Dendritic cell treated with granulocyte-macrophage colony-stimulating factor and Interleukin-4, amounts not matched to agents 40 ng/mL and 50 ng/mL, for 4 days (primary cell): ENCODE measurements at regions not wholly inside any gene's neighbourhood (a gene's known extent, or its start where the extent isn't known, plus 50 kb on each side); places are given as distances from the start of the nearest gene placed in this dataset.

ENCODE experiments used
- H3K27ac Mint-ChIP-seq: one replicate; pipeline ENCODE4 v1.8.0; 2022; ENCODE audit warnings: mild to moderate bottlenecking, mixed read lengths
- H3K27me3 Mint-ChIP-seq: one replicate; pipeline ENCODE4 v1.8.0; 2022; ENCODE audit warnings: mild to moderate bottlenecking, mixed read lengths
- H3K36me3 Mint-ChIP-seq: one replicate; pipeline ENCODE4 v1.8.0; 2022; ENCODE audit warnings: low read depth, mixed read lengths
- H3K4me1 Mint-ChIP-seq: one replicate; pipeline ENCODE4 v1.8.0; 2022; ENCODE audit warnings: low read depth, mixed read lengths
- H3K4me3 Mint-ChIP-seq: one replicate; pipeline ENCODE4 v1.8.0; 2022; ENCODE audit warnings: mild to moderate bottlenecking, moderate library complexity, mixed read lengths
- H3K9me3 Mint-ChIP-seq: one replicate; pipeline ENCODE4 v1.8.0; 2022; ENCODE audit warnings: mixed read lengths
- intact Hi-C: fragments of 100-400 bp; cut with micrococcal nuclease; formaldehyde crosslinking; loops from one replicate; pipeline ENCODE4 v1.15.0; 2022

- H3K4me1 Mint-ChIP-seq, result no peaks in the 10 kb centered on the region
- H3K9me3 Mint-ChIP-seq, result peaks cover 13% of the 10 kb centered on the region
- H3K27me3 Mint-ChIP-seq, result no peaks in the 10 kb centered on the region
- intact Hi-C loops, result no loop called here
- H3K27ac Mint-ChIP-seq, result no peak overlapping the region
- H3K36me3 Mint-ChIP-seq, result no peaks in the 10 kb centered on the region
- H3K4me3 Mint-ChIP-seq, result no peak overlapping the region
These were observed 306.6 kb downstream of the EPM2A start for GRCh38 chr6:145428706-145429105.

GRCh38 chr6:145442110-145442509 is 293.2 kb downstream of the EPM2A start:
- Mint-ChIP-seq H3K36me3 (no peaks in the 10 kb centered on the region), H3K4me1 (no peaks in the 10 kb centered on the region), H3K9me3 (peaks cover 86% of the 10 kb centered on the region), H3K27ac (no peak overlapping the region), H3K4me3 (no peak overlapping the region), H3K27me3 (no peaks in the 10 kb centered on the region)
- intact Hi-C loops, result no loop called here

GRCh38 chr6:145445674-145446073 is 289.6 kb downstream of the EPM2A start:
- H3K4me1 Mint-ChIP-seq, result no peaks in the 10 kb centered on the region
- intact Hi-C loops, result no loop called here
- no peaks in the 10 kb centered on the region for H3K27me3 Mint-ChIP-seq
- peaks cover 79% of the 10 kb centered on the region for H3K9me3 Mint-ChIP-seq
- H3K4me3 Mint-ChIP-seq, result no peak overlapping the region
- no peak overlapping the region for H3K27ac Mint-ChIP-seq
- H3K36me3 Mint-ChIP-seq, result no peaks in the 10 kb centered on the region

GRCh38 chr6:145451029-145451428 is 284.3 kb downstream of the EPM2A start:
- Mint-ChIP-seq H3K36me3 (no peaks in the 10 kb centered on the region), H3K9me3 (peaks cover 34% of the 10 kb centered on the region), H3K4me1 (no peaks in the 10 kb centered on the region), H3K27me3 (no peaks in the 10 kb centered on the region), H3K27ac (no peak overlapping the region), H3K4me3 (no peak overlapping the region)
- intact Hi-C loops, result no loop called here

DNA sequence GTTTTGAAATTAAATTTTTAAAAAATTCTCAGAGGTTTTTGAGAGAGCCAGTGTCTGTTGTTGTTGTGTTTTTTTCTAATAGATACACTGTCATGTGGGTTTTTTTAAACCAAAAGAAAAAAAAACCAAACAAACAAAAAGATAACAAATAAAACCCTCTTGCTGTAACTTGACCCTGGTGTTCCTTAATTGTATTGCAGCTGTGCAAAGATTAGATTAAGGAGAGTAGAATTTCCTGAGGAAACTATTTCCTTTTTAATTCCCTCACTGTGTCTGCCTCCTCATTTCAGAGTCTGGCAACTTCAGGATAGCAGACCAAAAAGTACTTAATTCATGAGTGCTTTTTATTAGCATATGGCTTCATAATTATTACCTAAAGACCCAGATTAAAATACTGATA is 281.9 kb downstream of the EPM2A start:
- no peak overlapping the region for H3K4me3 Mint-ChIP-seq
- no peaks in the 10 kb centered on the region for H3K27me3 Mint-ChIP-seq
- peaks cover 11% of the 10 kb centered on the region for H3K9me3 Mint-ChIP-seq
- no peaks in the 10 kb centered on the region for H3K4me1 Mint-ChIP-seq
- intact Hi-C loops, result no loop called here
- no peaks in the 10 kb centered on the region for H3K36me3 Mint-ChIP-seq
- no peak overlapping the region for H3K27ac Mint-ChIP-seq

- no peak overlapping the region for H3K27ac Mint-ChIP-seq
- no peaks in the 10 kb centered on the region for H3K36me3 Mint-ChIP-seq
- no peaks in the 10 kb centered on the region for H3K4me1 Mint-ChIP-seq
- intact Hi-C loops, result no loop called here
- H3K27me3 Mint-ChIP-seq, result no peaks in the 10 kb centered on the region
- peaks cover 13% of the 10 kb centered on the region for H3K9me3 Mint-ChIP-seq
- no peak overlapping the region for H3K4me3 Mint-ChIP-seq
These were observed 281.3 kb downstream of the EPM2A start for GRCh38 chr6:145454006-145454405.

DNA sequence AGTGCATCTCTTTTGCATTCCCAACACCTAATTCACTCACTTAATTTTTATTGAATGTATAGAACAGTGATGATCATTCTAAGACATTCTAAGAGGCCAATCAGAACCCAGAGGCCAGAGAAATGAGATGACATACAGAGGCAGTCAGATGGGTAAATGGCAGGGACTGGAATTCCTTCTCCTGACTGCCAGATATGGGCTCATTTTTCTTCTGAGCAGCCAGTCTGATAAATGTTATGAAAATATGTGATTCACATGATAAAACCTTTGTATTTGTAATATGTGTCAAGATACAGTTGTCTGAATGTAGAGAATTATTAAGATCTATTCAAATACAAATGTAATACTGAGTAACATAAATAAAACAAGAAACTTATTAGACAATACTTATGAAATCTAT is 277.8 kb downstream of the EPM2A start:
- intact Hi-C loops, result no loop called here
- Mint-ChIP-seq H3K9me3 (peaks cover 9% of the 10 kb centered on the region), H3K4me3 (no peak overlapping the region), H3K27me3 (no peaks in the 10 kb centered on the region), H3K36me3 (no peaks in the 10 kb centered on the region), H3K27ac (no peak overlapping the region), H3K4me1 (no peaks in the 10 kb centered on the region)

DNA sequence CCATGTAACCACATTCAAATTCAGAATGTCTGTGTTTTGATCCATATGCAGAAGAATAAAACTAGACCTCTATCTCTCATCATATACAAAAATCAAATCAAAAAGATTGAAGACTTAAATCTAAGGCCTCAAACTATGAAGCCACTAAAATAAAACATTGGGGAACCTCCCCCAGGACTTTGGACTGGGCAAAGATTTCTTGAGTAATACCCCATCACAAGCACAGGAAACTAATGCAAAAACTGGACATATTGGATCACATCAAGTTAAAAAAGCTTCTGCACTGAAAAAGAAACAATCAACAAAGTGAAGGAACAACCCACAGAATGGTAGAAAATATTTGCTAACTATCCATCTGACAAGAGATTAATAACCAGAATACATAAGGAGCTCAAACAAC is 266.8 kb downstream of the EPM2A start:
- intact Hi-C loops, result no loop called here
- peaks cover 38% of the 10 kb centered on the region for H3K9me3 Mint-ChIP-seq

GRCh38 chr6:145469021-145469420 is 266.3 kb downstream of the EPM2A start:
- no peaks in the 10 kb centered on the region for H3K27me3 Mint-ChIP-seq
- H3K4me3 Mint-ChIP-seq, result no peak overlapping the region
- H3K27ac Mint-ChIP-seq, result no peak overlapping the region
- intact Hi-C loops, result no loop called here
- peaks cover 42% of the 10 kb centered on the region for H3K9me3 Mint-ChIP-seq
- no peaks in the 10 kb centered on the region for H3K36me3 Mint-ChIP-seq
- no peaks in the 10 kb centered on the region for H3K4me1 Mint-ChIP-seq

More for the DNA sequence above, 266.8 kb downstream of the EPM2A start:
- no peak overlapping the region for H3K27ac Mint-ChIP-seq
- H3K4me1 Mint-ChIP-seq, result no peaks in the 10 kb centered on the region
- H3K27me3 Mint-ChIP-seq, result no peaks in the 10 kb centered on the region
- H3K36me3 Mint-ChIP-seq, result no peaks in the 10 kb centered on the region
- no peak overlapping the region for H3K4me3 Mint-ChIP-seq

- H3K4me3 Mint-ChIP-seq, result no peak overlapping the region
- peaks cover 63% of the 10 kb centered on the region for H3K9me3 Mint-ChIP-seq
- H3K4me1 Mint-ChIP-seq, result no peaks in the 10 kb centered on the region
- intact Hi-C loops, result no loop called here
- no peaks in the 10 kb centered on the region for H3K27me3 Mint-ChIP-seq
- H3K36me3 Mint-ChIP-seq, result no peaks in the 10 kb centered on the region
- no peak overlapping the region for H3K27ac Mint-ChIP-seq
These were observed 259.4 kb downstream of the EPM2A start for GRCh38 chr6:145475794-145476396.

DNA sequence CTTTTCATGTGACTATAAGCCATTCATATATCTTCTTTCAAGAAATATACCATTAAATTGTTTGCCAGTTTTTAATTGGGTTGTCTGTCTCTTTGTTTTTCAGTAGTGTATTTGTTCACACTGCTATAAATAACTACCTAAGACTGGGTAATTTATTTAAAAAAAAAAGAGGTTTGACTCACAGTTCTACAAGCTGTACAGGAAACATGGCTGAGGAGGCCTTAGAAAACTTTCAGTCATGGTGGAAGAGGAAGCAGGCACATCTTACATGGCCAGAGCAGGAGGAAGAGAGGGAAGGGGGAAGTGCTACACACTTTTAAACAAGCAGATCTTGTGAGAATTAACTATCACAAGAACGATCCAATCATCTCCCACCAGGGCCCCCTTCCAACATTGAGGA is 255.3 kb downstream of the EPM2A start:
- intact Hi-C loops, result no loop called here

DNA sequence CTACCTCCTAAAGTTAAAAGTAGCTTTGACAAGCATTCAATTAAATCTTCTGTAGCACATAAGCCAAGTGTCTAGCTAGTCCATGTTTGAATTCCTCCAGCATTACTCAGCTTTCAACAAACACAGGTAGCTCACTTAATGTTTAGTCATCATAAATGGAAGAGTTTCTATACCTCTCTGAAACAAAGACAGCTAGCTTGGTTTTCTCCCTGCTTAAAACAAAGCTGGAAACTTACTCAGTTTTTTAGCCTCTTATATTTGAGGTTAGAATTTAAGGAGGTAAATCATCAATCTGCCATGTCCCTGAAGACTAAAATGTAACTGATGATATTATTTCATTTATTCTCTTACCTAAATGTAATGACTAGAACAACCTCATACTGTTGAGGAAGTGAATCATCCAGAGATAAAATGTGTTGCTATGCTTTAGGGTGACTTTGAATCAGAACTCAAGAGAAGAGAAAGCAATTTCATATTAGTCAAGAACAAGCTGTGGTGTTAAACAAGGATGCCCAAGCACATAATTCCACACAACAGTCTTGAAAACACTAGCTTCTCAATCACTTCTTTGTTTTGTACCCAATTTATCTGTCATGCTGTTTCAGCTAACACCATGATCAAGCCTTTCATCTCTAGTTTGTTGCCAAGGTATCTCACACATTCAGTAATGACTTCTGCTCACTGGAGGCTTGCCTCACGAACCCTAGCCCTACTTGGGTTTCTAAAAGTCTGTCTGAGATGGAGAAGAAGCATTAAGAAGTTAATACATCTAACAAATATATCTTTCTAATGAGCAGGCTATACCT is 251.9 kb downstream of the EPM2A start:
- no peaks in the 10 kb centered on the region for H3K27me3 Mint-ChIP-seq
- peaks cover 30% of the 10 kb centered on the region for H3K9me3 Mint-ChIP-seq
- H3K4me3 Mint-ChIP-seq, result no peak overlapping the region
- H3K27ac Mint-ChIP-seq, result no peak overlapping the region
- intact Hi-C loops, result no loop called here
- H3K36me3 Mint-ChIP-seq, result no peaks in the 10 kb centered on the region
- no peaks in the 10 kb centered on the region for H3K4me1 Mint-ChIP-seq

More for the DNA sequence above, 255.3 kb downstream of the EPM2A start:
- Mint-ChIP-seq H3K4me3 (no peak overlapping the region), H3K27me3 (no peaks in the 10 kb centered on the region), H3K9me3 (peaks cover 35% of the 10 kb centered on the region), H3K4me1 (no peaks in the 10 kb centered on the region), H3K27ac (no peak overlapping the region), H3K36me3 (no peaks in the 10 kb centered on the region)

DNA sequence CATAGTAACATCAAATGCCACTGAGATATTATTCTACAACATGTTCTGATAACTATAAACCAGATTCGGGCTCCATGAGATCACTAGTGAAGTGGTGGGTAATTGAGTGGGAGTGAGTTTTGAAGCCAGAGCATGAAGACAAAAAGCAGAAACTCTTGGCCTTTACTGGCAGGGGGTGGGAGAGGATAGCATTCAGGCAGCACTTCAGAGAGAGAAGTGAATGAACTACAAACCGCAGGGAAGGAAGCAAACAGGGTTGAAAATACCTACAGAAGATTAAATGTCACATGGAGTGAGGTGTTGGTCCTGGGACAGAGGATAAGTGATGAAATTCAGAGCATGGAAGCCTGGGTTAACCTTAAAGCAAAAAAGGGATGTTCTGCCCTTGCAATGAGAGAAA is 250.0 kb downstream of the EPM2A start:
- H3K27me3 Mint-ChIP-seq, result no peaks in the 10 kb centered on the region
- intact Hi-C loops, result no loop called here
- H3K4me3 Mint-ChIP-seq, result no peak overlapping the region
- H3K27ac Mint-ChIP-seq, result no peak overlapping the region
- H3K4me1 Mint-ChIP-seq, result no peaks in the 10 kb centered on the region
- peaks cover 36% of the 10 kb centered on the region for H3K9me3 Mint-ChIP-seq
- H3K36me3 Mint-ChIP-seq, result no peaks in the 10 kb centered on the region

DNA sequence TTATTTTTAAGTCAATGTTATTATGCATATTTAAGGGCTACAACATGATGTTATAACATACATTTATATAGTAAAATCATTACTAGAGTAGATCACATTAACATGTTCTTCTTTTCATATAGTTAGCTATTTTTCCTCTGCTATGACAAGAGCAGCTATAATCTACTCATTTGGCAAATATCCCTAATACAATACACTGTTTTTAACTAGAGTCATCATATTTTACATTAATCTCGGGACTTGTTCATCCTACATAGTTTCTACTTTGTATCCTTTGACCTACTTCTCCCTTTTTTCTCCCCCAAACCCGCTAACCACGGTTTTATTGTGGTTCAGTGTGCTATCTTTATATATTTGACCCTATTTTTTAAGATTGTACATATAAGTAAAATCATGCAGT is 249.0 kb downstream of the EPM2A start:
- no peak overlapping the region for H3K4me3 Mint-ChIP-seq
- H3K4me1 Mint-ChIP-seq, result no peaks in the 10 kb centered on the region
- H3K27me3 Mint-ChIP-seq, result no peaks in the 10 kb centered on the region
- intact Hi-C loops, result no loop called here
- H3K36me3 Mint-ChIP-seq, result no peaks in the 10 kb centered on the region
- H3K9me3 Mint-ChIP-seq, result peaks cover 40% of the 10 kb centered on the region
- H3K27ac Mint-ChIP-seq, result no peak overlapping the region

GRCh38 chr6:145489583-145489982 is 245.7 kb downstream of the EPM2A start:
- H3K27me3 Mint-ChIP-seq, result no peaks in the 10 kb centered on the region
- intact Hi-C loops, result no loop called here
- H3K27ac Mint-ChIP-seq, result no peak overlapping the region
- H3K4me3 Mint-ChIP-seq, result no peak overlapping the region
- no peaks in the 10 kb centered on the region for H3K36me3 Mint-ChIP-seq
- no peaks in the 10 kb centered on the region for H3K4me1 Mint-ChIP-seq
- H3K9me3 Mint-ChIP-seq, result peaks cover 59% of the 10 kb centered on the region
